DOHH2 (cell line): ENCODE measurements at regions not wholly inside any gene's neighbourhood (a gene's known extent, or its start where the extent isn't known, plus 50 kb on each side); places are given as distances from the start of the nearest gene placed in this dataset.

Experiments used
- CTCF ChIP-seq: fragments of 200-600 bp; sonication (generic); IDR thresholded peaks from one replicate; pipeline ENCODE4 v1.5.1; 2014; ENCODE audit warnings: antibody characterized with exemption, mild to moderate bottlenecking, low read depth, low read length; ENCODE audit not compliant: poor library complexity, severe bottlenecking
- EZH2phosphoT487 ChIP-seq: fragments of 200-600 bp; sonication (generic); IDR thresholded peaks from 2 replicates; pipeline ENCODE4 v1.6.1; 2017; ENCODE audit warnings: borderline replicate concordance, mild to moderate bottlenecking, antibody characterized with exemption, low read length, moderate library complexity, mixed read lengths

DNA sequence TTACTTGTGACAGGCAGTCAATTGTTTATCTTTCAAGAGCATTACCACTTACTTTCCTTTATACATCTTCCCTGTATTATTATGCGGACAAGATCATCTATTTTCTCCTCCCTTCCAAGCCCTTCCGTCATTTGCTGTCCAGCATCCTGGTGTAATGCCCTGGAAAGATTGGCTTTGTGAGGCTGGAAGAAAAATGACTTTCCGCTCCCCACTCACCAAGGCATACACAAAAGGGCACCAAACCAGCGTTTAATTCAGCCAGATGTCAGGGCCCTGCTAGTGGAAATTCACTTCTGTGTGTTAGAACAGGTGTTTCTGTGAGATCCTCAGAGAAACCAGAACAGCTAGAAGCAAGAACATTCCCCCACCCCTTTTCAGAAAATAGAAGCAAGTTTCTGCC is 128.1 kb upstream of the NANOS1 start:
- no peak for TF ChIP-seq CTCF
- no peak for TF ChIP-seq EZH2phosphoT487
